ENCODE measurements at regions not wholly inside any gene's neighbourhood (a gene's known extent, or its start where the extent isn't known, plus 50 kb on each side); places are given as distances from the start of the nearest gene placed in this dataset.

DNA sequence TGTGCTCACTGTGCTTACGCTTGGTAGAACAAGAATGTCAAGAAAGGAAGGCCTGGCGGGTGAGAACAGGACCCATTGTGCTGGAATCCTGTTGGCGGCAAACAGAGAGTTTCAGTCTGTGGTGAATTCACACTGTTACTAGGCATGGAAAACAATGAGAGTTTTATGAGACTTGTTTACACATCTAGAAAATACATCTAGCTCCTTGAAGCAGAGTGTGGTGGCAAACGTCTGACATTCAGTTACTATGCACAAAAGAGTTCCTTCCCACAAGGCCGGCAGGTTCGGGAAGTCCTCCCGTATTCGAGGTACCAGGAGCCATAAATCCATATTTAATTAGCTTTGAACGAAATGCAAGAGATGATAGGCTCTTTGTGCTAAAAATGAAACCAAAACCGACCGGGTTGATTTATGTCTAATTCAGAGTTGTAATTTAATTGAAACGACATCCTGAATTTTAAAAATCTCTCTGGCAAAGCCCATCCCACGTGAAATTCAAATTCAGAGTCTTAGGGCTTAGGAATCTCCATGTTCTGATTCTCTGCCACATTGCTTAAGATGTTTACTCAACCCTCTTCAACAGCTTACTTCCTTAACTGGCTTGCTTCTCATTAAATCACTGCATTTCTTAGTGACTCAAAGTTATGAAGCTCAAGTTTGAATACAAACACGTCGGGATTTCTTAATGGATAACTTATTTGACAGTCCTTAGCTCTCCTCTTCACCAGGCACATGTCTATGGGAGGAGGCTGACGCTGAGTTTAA, 299.9 kb upstream of the PITRM1 start:
- WGBS, 2 experiments (ENCODE audit: extremely low coverage in 2 of 2, insufficient read length in 1 of 2): 80% methylated on average over 1 of the region's 16 CpGs; no CpG with 5 or more reads in 1 of the 2 experiments

More for the DNA sequence above, 299.9 kb upstream of the PITRM1 start:
- Histone ChIP-seq H3K36me3 (ENCODE audit: control insufficient read depth, insufficient read depth, low read length) (no peaks in the 10 kb centered on the region), H2BK120ac (ENCODE audit: low read depth, low read length) (peak overlapping the region; percentile 89), H3K14ac (replicated peaks; ENCODE audit: low read depth, low read length) (peak overlapping the region; percentile 69), H2AK5ac (ENCODE audit: low read depth, low read length) (peak overlapping the region; percentile 77), H3K79me1 (ENCODE audit: low read depth in 1 of 2, low read length in 2 of 2) (peaks cover 0 to 5% of the 10 kb centered on the region in 2 experiments; a peak in 2 of 4 replicates), H4K8ac (ENCODE audit: low read depth in 2 of 2, low read length in 2 of 2) (peak overlapping the region; percentile 28 to 82; a peak in 3 of 4 replicates), H3K23ac (ENCODE audit: low read depth, low read length) (peak overlapping the region; percentile 41; the same call in 1 of the 2 replicates), H3K4me3 (ENCODE audit: insufficient read depth, low read depth, low read length) (no peak overlapping the region), H3K4ac (ENCODE audit: low read depth, low read length) (peak overlapping the region; percentile 82), H2AFZ (replicated peaks; ENCODE audit: low read length, poor library complexity) (no peak overlapping the region), H3K9ac (ENCODE audit: low read depth, low read length) (no peak overlapping the region), H4K5ac (ENCODE audit: low read depth, low read length) (peak overlapping the region; percentile 43), H3K4me1 (ENCODE audit: control insufficient read depth, insufficient read depth, low read length) (peaks cover 16% of the 10 kb centered on the region), H2BK5ac (ENCODE audit: low read depth, low read length, poor library complexity, severe bottlenecking) (peak overlapping the region; percentile 12), H4K20me1 (ENCODE audit: insufficient read depth, low read length) (peaks cover 3% of the 10 kb centered on the region), H3K4me2 (ENCODE audit: low read depth, low read length) (no peak overlapping the region), H4K91ac (ENCODE audit: insufficient read depth, low read depth, low read length) (peak overlapping the region; percentile 69), H2AK9ac (replicated peaks; ENCODE audit: low read depth, low read length, poor library complexity) (peak overlapping the region; percentile 62), H3K9me1 (ENCODE audit: insufficient read depth, low read length) (peaks cover 16% of the 10 kb centered on the region), H2BK15ac (ENCODE audit: low read depth, low read length) (peak overlapping the region; percentile 71), H3K56ac (ENCODE audit: extremely low read depth, insufficient read depth, low read length) (no peak overlapping the region), H3K27ac (ENCODE audit: insufficient read depth, low read length) (peak overlapping the region; percentile 81; the same call in 1 of the 2 replicates), H3K27me3 (ENCODE audit: control insufficient read depth, insufficient read depth, low read length) (no peaks in the 10 kb centered on the region), H2BK20ac (ENCODE audit: low read depth, low read length) (peak overlapping the region; percentile 69), H3K9me3 (ENCODE audit: control insufficient read depth, insufficient read depth, low read length) (no peaks in the 10 kb centered on the region), H3K18ac (ENCODE audit: low read depth, low read length) (peak overlapping the region; percentile 85)
- DNase-seq (peak; percentile 64), ATAC-seq (ENCODE audit: low read depth) (peak; percentile 16; the same call in 1 of the 2 replicates)
- dilution Hi-C loops (cut with HindIII; ENCODE audit: low sequenced_read_pairs, unreplicated experiment): no loop called here
- CTCF ChIA-PET: interaction anchor here (1.2 kb wide), 1 partner anchor 279 kb away, joined by 5 read pairs; no protein-coding TSS in a partner anchor
- intact Hi-C loops (cut with micrococcal nuclease): no loop called here
- TF ChIP-seq SMC3 (IDR thresholded peaks at IDR 0.05; ENCODE audit: low read depth, low read length): no peak
- no peak for TF ChIP-seq BHLHE40 (IDR thresholded peaks at IDR 0.05; ENCODE audit: low read depth, low read length)
- peak; percentile 62 for TF ChIP-seq CEBPB (IDR thresholded peaks at IDR 0.05; ENCODE audit: low read depth, low read length)
- POLR2A ChIA-PET (ENCODE audit: unreplicated experiment): interaction anchor here (0.6 to 0.9 kb wide), 3 partner anchors 303 to 445 kb away, joined by 3 to 4 read pairs (median 4); partner anchors contain the start of gene KLF6
- no TSS peak for BruUV-seq (replicated peaks)
- in situ Hi-C loops (cut with MboI; ENCODE audit: low sequenced_read_pairs): no loop called here
